BE2C (cell line): ENCODE measurements at regions not wholly inside any gene's neighbourhood (a gene's known extent, or its start where the extent isn't known, plus 50 kb on each side); places are given as distances from the start of the nearest gene placed in this dataset.

ENCODE experiments used
- DNase-seq: peaks from one replicate; pipeline ENCODE4 v3.0.0-alpha.2; 2020
- H3K27me3 ChIP-seq: fragments of 250-450 bp; sonication (Bioruptor Pico); 2 replicates; pipeline ENCODE4 v1.5.1; 2020; ENCODE audit warnings: mild to moderate bottlenecking
- H3K36me3 ChIP-seq: fragments of 250-450 bp; sonication (Bioruptor Pico); 2 replicates; pipeline ENCODE4 v1.5.1; 2020; ENCODE audit warnings: mild to moderate bottlenecking
- H3K4me1 ChIP-seq: fragments of 250-450 bp; sonication (Bioruptor Pico); 2 replicates; pipeline ENCODE4 v1.5.1; 2020
- H3K4me3 ChIP-seq: 2 replicates; pipeline ENCODE4 v1.5.1; 2011; ENCODE audit warnings: low read depth, low read length
- H3K9me3 ChIP-seq: fragments of 250-450 bp; sonication (Bioruptor Pico); 2 replicates; pipeline ENCODE4 v1.5.1; 2020
- CTCF ChIP-seq: IDR thresholded peaks from 2 replicates; pipeline ENCODE4 v1.5.1; 2012; ENCODE audit warnings: mild to moderate bottlenecking, low read depth, low read length

GRCh38 chr3:106820726-106821362 is 556.4 kb upstream of the CCDC54 start:
- no peak for DNase-seq
- no peaks in the 10 kb centered on the region for H3K27me3 ChIP-seq
- TF ChIP-seq CTCF = no peak

GRCh38 chr3:106821801-106822200 is 555.4 kb upstream of the CCDC54 start:
- no peaks in the 10 kb centered on the region for H3K27me3 ChIP-seq
- no peaks in the 10 kb centered on the region for H3K36me3 ChIP-seq
- TF ChIP-seq CTCF = no peak

More at GRCh38 chr3:106820726-106821362, 556.4 kb upstream of the CCDC54 start:
- Histone ChIP-seq H3K9me3 (no peaks in the 10 kb centered on the region), H3K4me3 (no peak overlapping the region), H3K36me3 (no peaks in the 10 kb centered on the region), H3K4me1 (no peaks in the 10 kb centered on the region; the same call in 1 of the 2 replicates)

GRCh38 chr3:106822204-106822603 is 555.0 kb upstream of the CCDC54 start:
- Histone ChIP-seq H3K9me3 (no peaks in the 10 kb centered on the region), H3K27me3 (no peaks in the 10 kb centered on the region), H3K4me3 (no peak overlapping the region), H3K4me1 (no peaks in the 10 kb centered on the region; the same call in 1 of the 2 replicates), H3K36me3 (no peaks in the 10 kb centered on the region)
- no peak for DNase-seq
- no peak for TF ChIP-seq CTCF

More at GRCh38 chr3:106821801-106822200, 555.4 kb upstream of the CCDC54 start:
- H3K4me1 ChIP-seq = no peaks in the 10 kb centered on the region; the same call in 1 of the 2 replicates
- no peak for DNase-seq
- H3K4me3 ChIP-seq = no peak overlapping the region
- H3K9me3 ChIP-seq = no peaks in the 10 kb centered on the region

GRCh38 chr3:106823701-106824100 is 553.5 kb upstream of the CCDC54 start:
- Histone ChIP-seq H3K36me3 (no peaks in the 10 kb centered on the region), H3K27me3 (no peaks in the 10 kb centered on the region), H3K4me1 (no peaks in the 10 kb centered on the region; the same call in 1 of the 2 replicates), H3K9me3 (no peaks in the 10 kb centered on the region), H3K4me3 (no peak overlapping the region)
- TF ChIP-seq CTCF = no peak
- no peak for DNase-seq

GRCh38 chr3:106824856-106825255 is 552.4 kb upstream of the CCDC54 start:
- peak; percentile 59 for TF ChIP-seq CTCF
- Histone ChIP-seq H3K36me3 (no peaks in the 10 kb centered on the region), H3K9me3 (no peaks in the 10 kb centered on the region), H3K4me3 (no peak overlapping the region), H3K27me3 (no peaks in the 10 kb centered on the region), H3K4me1 (no peaks in the 10 kb centered on the region)
- DNase-seq = no peak

- Histone ChIP-seq H3K27me3 (no peaks in the 10 kb centered on the region), H3K4me1 (no peaks in the 10 kb centered on the region), H3K36me3 (no peaks in the 10 kb centered on the region), H3K4me3 (no peak overlapping the region), H3K9me3 (no peaks in the 10 kb centered on the region)
- no peak for DNase-seq
- TF ChIP-seq CTCF = no peak
These were observed 551.2 kb upstream of the CCDC54 start for GRCh38 chr3:106825962-106826605.
